Osteocyte (in vitro differentiated cells): ENCODE measurements at regions not wholly inside any gene's neighbourhood (a gene's known extent, or its start where the extent isn't known, plus 50 kb on each side); places are given as distances from the start of the nearest gene placed in this dataset.
"Not testable (repeated sequence)": the region's sequence is repeated elsewhere in the genome, so short reads cannot be mapped to it uniquely, and the experiment has no call there.

Source experiments
- DNase-seq: peaks from one replicate; pipeline ENCODE4 v3.0.0; 2021; ENCODE audit warnings: mixed read lengths; ENCODE audit not compliant: unreplicated experiment; ENCODE audit errors: extremely low spot score
- H3K27ac Mint-ChIP-seq: one replicate; pipeline ENCODE4 v1.8.0; 2021; ENCODE audit warnings: mild to moderate bottlenecking, mixed read lengths; ENCODE audit not compliant: unreplicated experiment
- H3K27me3 Mint-ChIP-seq: one replicate; pipeline ENCODE4 v1.8.0; 2021; ENCODE audit warnings: mixed read lengths; ENCODE audit not compliant: unreplicated experiment
- H3K36me3 Mint-ChIP-seq: one replicate; pipeline ENCODE4 v1.8.0; 2021; ENCODE audit warnings: mixed read lengths; ENCODE audit not compliant: unreplicated experiment
- H3K4me1 Mint-ChIP-seq: one replicate; pipeline ENCODE4 v1.8.0; 2021; ENCODE audit warnings: mixed read lengths; ENCODE audit not compliant: unreplicated experiment
- H3K4me3 Mint-ChIP-seq: one replicate; pipeline ENCODE4 v1.8.0; 2021; ENCODE audit warnings: mild to moderate bottlenecking, moderate library complexity, mixed read lengths; ENCODE audit not compliant: unreplicated experiment
- H3K9me3 Mint-ChIP-seq: one replicate; pipeline ENCODE4 v1.8.0; 2021; ENCODE audit warnings: mixed read lengths; ENCODE audit not compliant: unreplicated experiment
- CTCF ChIP-seq: fragments of 200-600 bp; sonication (generic); IDR thresholded peaks from 2 replicates; pipeline ENCODE4 v1.5.0; 2021; ENCODE audit warnings: antibody characterized with exemption, mild to moderate bottlenecking, moderate library complexity

GRCh38 chr11:23606191-23606590, 745.9 kb upstream of the CCDC179 start:
- TF ChIP-seq CTCF = no peak
- Mint-ChIP-seq H3K9me3 (no peaks in the 10 kb centered on the region), H3K36me3 (no peaks in the 10 kb centered on the region), H3K4me3 (no peak overlapping the region), H3K27me3 (no peaks in the 10 kb centered on the region), H3K4me1 (no peaks in the 10 kb centered on the region), H3K27ac (no peak overlapping the region)
- DNase-seq = no peak

- no peaks in the 10 kb centered on the region for H3K27me3 Mint-ChIP-seq
- no peaks in the 10 kb centered on the region for H3K4me1 Mint-ChIP-seq
- DNase-seq = no peak
- H3K9me3 Mint-ChIP-seq = peaks cover 11% of the 10 kb centered on the region
- no peaks in the 10 kb centered on the region for H3K36me3 Mint-ChIP-seq
- no peak overlapping the region for H3K4me3 Mint-ChIP-seq
- no peak overlapping the region for H3K27ac Mint-ChIP-seq
- TF ChIP-seq CTCF = no peak
These were observed 751.5 kb upstream of the CCDC179 start for GRCh38 chr11:23611726-23612125.

- Mint-ChIP-seq H3K4me1 (no peaks in the 10 kb centered on the region), H3K27ac (no peak overlapping the region), H3K27me3 (peaks cover 2% of the 10 kb centered on the region), H3K36me3 (no peaks in the 10 kb centered on the region), H3K4me3 (no peak overlapping the region), H3K9me3 (peaks cover 14% of the 10 kb centered on the region)
- no peak for DNase-seq
- no peak for TF ChIP-seq CTCF
These were observed 760.3 kb upstream of the CCDC179 start for GRCh38 chr11:23620617-23621016.

GRCh38 chr11:23632293-23632692, 772.0 kb upstream of the CCDC179 start:
- H3K27ac Mint-ChIP-seq = no peak overlapping the region
- peaks cover 14% of the 10 kb centered on the region for H3K9me3 Mint-ChIP-seq
- TF ChIP-seq CTCF = no peak
- no peaks in the 10 kb centered on the region for H3K27me3 Mint-ChIP-seq
- no peak overlapping the region for H3K4me3 Mint-ChIP-seq
- no peaks in the 10 kb centered on the region for H3K4me1 Mint-ChIP-seq
- peaks cover 2% of the 10 kb centered on the region for H3K36me3 Mint-ChIP-seq
- no peak for DNase-seq

- H3K9me3 Mint-ChIP-seq = peaks cover 22% of the 10 kb centered on the region
- H3K27ac Mint-ChIP-seq = no peak overlapping the region
- no peak for TF ChIP-seq CTCF
- no peaks in the 10 kb centered on the region for H3K27me3 Mint-ChIP-seq
- DNase-seq = no peak
- no peaks in the 10 kb centered on the region for H3K4me1 Mint-ChIP-seq
- H3K36me3 Mint-ChIP-seq = no peaks in the 10 kb centered on the region
- no peak overlapping the region for H3K4me3 Mint-ChIP-seq
These were observed 784.2 kb upstream of the CCDC179 start for GRCh38 chr11:23644443-23644842.

- not testable (repeated sequence) for H3K27ac Mint-ChIP-seq, H3K36me3 Mint-ChIP-seq, H3K4me3 Mint-ChIP-seq, H3K4me1 Mint-ChIP-seq, H3K27me3 Mint-ChIP-seq, DNase-seq
- H3K9me3 Mint-ChIP-seq = peaks cover 20% of the 10 kb centered on the region
These were observed 792.1 kb upstream of the CCDC179 start for GRCh38 chr11:23652336-23652735.
